ENCODE measurements at regions not wholly inside any gene's neighbourhood (a gene's known extent, or its start where the extent isn't known, plus 50 kb on each side); places are given as distances from the start of the nearest gene placed in this dataset.
A peak's percentile ranks its signal among the peaks of the same experiment; 100 is the strongest.
"Not testable (repeated sequence)": the region's sequence is repeated elsewhere in the genome, so short reads cannot be mapped to it uniquely, and the experiment has no call there.

DNA sequence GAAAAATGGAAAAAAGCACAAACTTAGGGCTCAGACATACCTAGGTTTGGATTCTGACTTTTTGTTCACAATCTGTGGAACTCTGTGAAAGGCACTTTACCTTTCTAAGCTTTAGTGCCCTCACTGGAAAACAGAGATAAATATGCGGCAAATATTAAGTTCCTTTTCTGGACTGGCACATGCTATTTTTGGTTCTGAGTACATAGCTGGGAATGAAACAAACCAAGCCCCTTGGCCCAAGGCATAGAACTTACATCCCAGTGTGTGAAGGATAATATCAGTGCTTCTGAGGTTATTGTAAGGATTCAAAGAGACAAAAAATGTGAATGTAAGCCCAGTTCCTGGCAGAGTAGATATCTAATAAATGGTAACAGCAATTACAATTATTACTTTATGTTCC lies 227.5 kb downstream of the ADAMTS15 start:
- H3K4me3 ChIP-seq: no peak overlapping the region
- peaks cover 64% of the 10 kb centered on the region for H3K4me1 ChIP-seq
- H3K27ac ChIP-seq (replicated peaks): peak overlapping the region; percentile 90
- no peaks in the 10 kb centered on the region for H3K36me3 ChIP-seq
- no peak for DNase-seq
- TF ChIP-seq, protein P1, sequence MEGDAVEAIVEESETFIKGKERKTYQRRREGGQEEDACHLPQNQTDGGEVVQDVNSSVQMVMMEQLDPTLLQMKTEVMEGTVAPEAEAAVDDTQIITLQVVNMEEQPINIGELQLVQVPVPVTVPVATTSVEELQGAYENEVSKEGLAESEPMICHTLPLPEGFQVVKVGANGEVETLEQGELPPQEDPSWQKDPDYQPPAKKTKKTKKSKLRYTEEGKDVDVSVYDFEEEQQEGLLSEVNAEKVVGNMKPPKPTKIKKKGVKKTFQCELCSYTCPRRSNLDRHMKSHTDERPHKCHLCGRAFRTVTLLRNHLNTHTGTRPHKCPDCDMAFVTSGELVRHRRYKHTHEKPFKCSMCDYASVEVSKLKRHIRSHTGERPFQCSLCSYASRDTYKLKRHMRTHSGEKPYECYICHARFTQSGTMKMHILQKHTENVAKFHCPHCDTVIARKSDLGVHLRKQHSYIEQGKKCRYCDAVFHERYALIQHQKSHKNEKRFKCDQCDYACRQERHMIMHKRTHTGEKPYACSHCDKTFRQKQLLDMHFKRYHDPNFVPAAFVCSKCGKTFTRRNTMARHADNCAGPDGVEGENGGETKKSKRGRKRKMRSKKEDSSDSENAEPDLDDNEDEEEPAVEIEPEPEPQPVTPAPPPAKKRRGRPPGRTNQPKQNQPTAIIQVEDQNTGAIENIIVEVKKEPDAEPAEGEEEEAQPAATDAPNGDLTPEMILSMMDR (IDR thresholded peaks at IDR 0.05; ENCODE audit: borderline replicate concordance): no peak
- H3K9me3 ChIP-seq (replicated peaks): peaks cover 29% of the 10 kb centered on the region
- intact Hi-C loops (cut with micrococcal nuclease): no loop called here
- no peaks in the 10 kb centered on the region for H3K27me3 ChIP-seq (ENCODE audit: low read depth)

DNA sequence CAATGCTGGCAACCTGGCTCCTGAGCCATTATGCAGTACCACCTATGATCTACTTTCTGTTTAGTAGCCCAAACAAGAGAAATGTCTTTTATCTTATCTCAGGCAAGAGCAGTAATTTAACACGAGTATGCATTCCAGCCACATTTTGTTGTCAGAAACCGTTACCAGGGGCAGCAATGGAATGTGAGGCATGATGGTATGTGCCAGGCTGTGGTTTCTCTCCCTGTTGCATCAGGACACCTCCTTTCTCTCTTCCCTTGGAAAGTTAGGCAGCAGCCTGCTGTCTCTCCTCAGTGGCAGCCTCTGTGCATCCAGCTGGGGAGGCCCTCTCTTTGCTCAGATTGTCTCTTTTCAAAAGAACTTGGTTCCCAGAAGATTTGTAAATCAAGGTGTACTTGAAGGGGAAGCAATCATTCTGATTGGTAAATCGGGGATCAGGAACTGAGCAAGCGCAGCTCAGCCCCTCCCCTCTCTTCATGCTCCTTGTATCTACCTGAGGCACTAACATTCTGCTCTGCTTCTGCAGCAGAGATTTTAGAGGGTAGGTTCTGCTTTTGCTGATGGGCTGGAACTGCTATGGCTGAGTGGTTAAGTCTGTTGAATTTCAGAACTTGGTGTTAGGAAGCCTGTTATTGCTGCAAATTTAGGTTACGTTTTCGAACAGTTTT lies 229.2 kb downstream of the ADAMTS15 start:
- H3K9me3 ChIP-seq (replicated peaks): peaks cover 46% of the 10 kb centered on the region
- intact Hi-C loops (cut with micrococcal nuclease): no loop called here

DNA sequence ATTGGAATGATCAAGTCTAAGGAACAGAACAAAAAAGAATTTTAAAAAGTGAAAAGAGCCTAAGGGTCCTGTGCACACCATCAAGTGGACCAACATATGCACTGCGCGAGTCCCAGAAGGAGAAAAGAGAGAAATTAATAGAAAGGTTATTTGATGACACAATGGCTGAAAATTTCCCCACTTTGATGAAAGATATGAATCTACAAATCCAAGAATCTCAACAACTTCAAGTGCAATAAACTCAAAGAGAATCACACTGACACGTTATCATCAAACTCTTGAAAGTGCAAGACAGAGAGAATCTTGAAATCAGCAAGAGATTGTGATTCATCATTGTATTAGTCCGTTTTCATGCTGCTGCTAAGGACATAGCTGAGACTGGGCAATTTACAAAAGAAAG lies 230.8 kb downstream of the ADAMTS15 start:
- DNase-seq: no peak
- Histone ChIP-seq H3K27ac (replicated peaks) (no peak overlapping the region), H3K36me3 (no peaks in the 10 kb centered on the region), H3K4me1 (peaks cover 37% of the 10 kb centered on the region), H3K9me3 (replicated peaks) (peaks cover 50% of the 10 kb centered on the region), H3K4me3 (no peak overlapping the region), H3K27me3 (ENCODE audit: low read depth) (no peaks in the 10 kb centered on the region)
- intact Hi-C loops (cut with micrococcal nuclease): no loop called here
- TF ChIP-seq, protein P1 (IDR thresholded peaks at IDR 0.05; ENCODE audit: borderline replicate concordance): no peak

More for the DNA sequence above, 229.2 kb downstream of the ADAMTS15 start:
- DNase-seq: peak; percentile 23
- TF ChIP-seq, protein P1 (IDR thresholded peaks at IDR 0.05; ENCODE audit: borderline replicate concordance): no peak
- Histone ChIP-seq H3K27me3 (ENCODE audit: low read depth) (no peaks in the 10 kb centered on the region), H3K36me3 (no peaks in the 10 kb centered on the region), H3K4me1 (peaks cover 49% of the 10 kb centered on the region), H3K4me3 (peak overlapping the region; percentile 25), H3K27ac (replicated peaks) (peak overlapping the region; percentile 90)

DNA sequence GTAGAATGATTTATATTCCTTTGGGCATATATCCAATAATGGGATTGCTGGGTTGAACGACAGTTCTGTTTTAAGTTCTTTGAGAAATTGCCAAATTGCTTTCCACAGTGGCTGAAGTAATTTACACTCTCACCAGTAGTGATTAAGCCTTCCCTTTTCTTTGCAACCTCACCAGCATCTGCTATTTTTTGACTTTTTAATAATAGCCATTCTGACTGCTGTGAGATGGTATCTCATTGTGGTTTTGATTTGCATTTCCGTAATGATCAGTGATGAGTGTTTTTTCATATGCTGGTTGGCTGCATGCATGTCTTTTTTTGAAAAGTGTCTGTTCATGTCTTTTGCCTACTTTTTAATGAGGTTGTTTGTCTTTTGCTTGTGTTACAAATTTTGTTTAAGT lies 233.8 kb downstream of the SNX19 start:
- H3K36me3 ChIP-seq; H3K27ac ChIP-seq (replicated peaks); intact Hi-C loops (cut with micrococcal nuclease); H3K4me3 ChIP-seq; DNase-seq; H3K4me1 ChIP-seq; H3K27me3 ChIP-seq (ENCODE audit: low read depth): not testable (repeated sequence)
- peaks cover 50% of the 10 kb centered on the region for H3K9me3 ChIP-seq (replicated peaks)

DNA sequence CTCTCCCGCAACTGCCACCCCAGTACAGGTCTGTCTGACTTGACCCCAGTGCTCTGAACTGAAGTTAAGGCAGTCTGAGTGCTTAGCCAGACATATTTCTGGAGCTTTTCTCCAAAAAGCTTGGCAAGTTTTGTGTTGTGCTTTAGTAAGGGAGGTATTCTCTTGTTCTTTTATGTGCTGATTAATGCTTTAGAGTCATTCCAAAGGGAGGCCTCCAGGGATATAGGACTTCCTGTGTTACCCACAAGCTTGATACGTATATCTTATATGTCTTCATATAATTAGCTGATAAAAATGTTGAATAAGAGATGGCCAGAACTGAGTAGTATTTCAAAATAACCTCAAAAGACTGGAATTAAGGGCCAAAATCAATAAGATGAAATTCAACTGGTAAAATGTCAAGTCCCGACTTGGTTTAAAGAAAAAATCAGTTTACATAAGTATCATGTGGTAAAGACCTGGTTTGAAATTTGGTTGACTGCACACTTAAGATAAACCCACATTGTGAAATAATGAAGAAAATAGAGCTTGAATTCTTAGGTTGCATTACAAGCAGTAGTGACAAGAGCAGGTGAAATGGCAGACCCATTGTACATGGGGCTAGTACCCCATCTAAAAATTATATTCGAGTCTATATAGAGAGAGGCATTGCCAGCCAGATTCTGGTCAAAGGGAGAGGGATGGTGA lies 226.9 kb downstream of the SNX19 start:
- no peak for DNase-seq
- no peak overlapping the region for H3K4me3 ChIP-seq
- no peaks in the 10 kb centered on the region for H3K27me3 ChIP-seq (ENCODE audit: low read depth)
- H3K27ac ChIP-seq (replicated peaks): no peak overlapping the region
- intact Hi-C loops (cut with micrococcal nuclease): no loop called here
- H3K4me1 ChIP-seq: no peaks in the 10 kb centered on the region
- no peaks in the 10 kb centered on the region for H3K36me3 ChIP-seq
- TF ChIP-seq, protein P1 (IDR thresholded peaks at IDR 0.05; ENCODE audit: borderline replicate concordance): no peak
- H3K9me3 ChIP-seq (replicated peaks): no peaks in the 10 kb centered on the region

DNA sequence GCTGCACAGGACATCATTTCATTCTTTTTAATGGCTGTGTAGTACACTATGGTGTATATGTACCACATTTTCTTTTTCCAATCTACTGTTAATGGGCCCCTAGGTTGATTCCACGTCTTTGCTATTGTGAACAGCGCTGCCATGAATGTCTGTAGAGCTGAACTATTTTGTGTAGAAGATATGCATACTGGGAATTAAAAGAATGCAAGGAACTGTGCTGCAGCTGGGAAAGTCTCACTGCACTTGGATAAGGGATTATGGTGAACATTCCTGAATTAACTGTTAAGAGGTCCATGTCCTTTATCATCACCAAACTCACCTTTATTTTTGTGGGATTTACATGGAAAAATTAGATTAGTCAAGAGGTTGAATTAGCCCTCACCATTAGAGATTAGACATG lies 224.7 kb downstream of the SNX19 start:
- DNase-seq: no peak
- Histone ChIP-seq H3K4me1 (no peaks in the 10 kb centered on the region), H3K27ac (replicated peaks) (no peak overlapping the region), H3K9me3 (replicated peaks) (no peaks in the 10 kb centered on the region), H3K36me3 (no peaks in the 10 kb centered on the region), H3K27me3 (ENCODE audit: low read depth) (no peaks in the 10 kb centered on the region), H3K4me3 (no peak overlapping the region)
- TF ChIP-seq, protein P1 (IDR thresholded peaks at IDR 0.05; ENCODE audit: borderline replicate concordance): no peak
- intact Hi-C loops (cut with micrococcal nuclease): no loop called here
